GM12878 (cell line): ENCODE measurements at regions not wholly inside any gene's neighbourhood (a gene's known extent, or its start where the extent isn't known, plus 50 kb on each side); places are given as distances from the start of the nearest gene placed in this dataset.

Experiments
- ATAC-seq: fragments of 200-7000 bp; cut with Tn5 transposase; 3 replicates; pipeline ENCODE4 v1.9.1; 2020; ENCODE audit warnings: mild to moderate bottlenecking, moderate library complexity
- BruUV-seq: library from RNA; stranded (reverse); fragments of 400-500 nt; replicated peaks from 2 replicates; lab custom pipeline; 2021; lab: Mats Ljungman, UMichigan
- CTCF ChIA-PET: fragments of 300-600 bp; sonication (Branson Sonifier 250); formaldehyde crosslinking; extraction: SDS; loops from one replicate; lab custom pipeline; 2021; ENCODE audit warnings: inconsistent platforms; lab: Yijun Ruan, JAX
- POLR2A ChIA-PET: fragments of 350-600 bp; formaldehyde crosslinking; extraction: SDS; loops from one replicate; lab custom pipeline; 2021; ENCODE audit warnings: inconsistent platforms; lab: Charles Lee
- RAD21 ChIA-PET: fragments of 300-600 bp; sonication (Branson Sonifier 250); formaldehyde crosslinking; loops from one replicate; lab custom pipeline; 2023; ENCODE audit warnings: antibody characterized with exemption; ENCODE audit not compliant: unreplicated experiment; lab: Charles Lee
- SMC1A ChIA-PET: fragments of 300-600 bp; sonication (Branson Sonifier 250); formaldehyde crosslinking; loops from one replicate; lab custom pipeline; 2023; ENCODE audit not compliant: unreplicated experiment, uncharacterized antibody; lab: Charles Lee
- DNase-seq: peaks from one replicate; pipeline ENCODE4 v3.0.0-alpha.2; 2011; ENCODE audit warnings: low read depth, low spot score
- FAIRE-seq: peaks from 3 replicates; lab custom pipeline; 2011; peaks lifted over from hg19 to GRCh38; lab: Jason Lieb, UNC
- H2AFZ ChIP-seq: 2 replicates; pipeline ENCODE4 v1.6.0; 2011; ENCODE audit warnings: low read depth, low read length, control low read depth; ENCODE audit not compliant: control insufficient read depth
- H3K27ac ChIP-seq: 2 replicates; pipeline ENCODE4 v1.5.1; 2011; ENCODE audit warnings: control low read depth; ENCODE audit not compliant: control insufficient read depth, insufficient read depth
- H3K27me3 ChIP-seq, 2 experiments: replicated peaks in 1 of 2; 2 replicates each; pipeline versions ENCODE4 v1.6.0 to v1.6.1; 2011; ENCODE audit warnings: low read length in 1 of 2; ENCODE audit not compliant: control insufficient read depth in 2 of 2, insufficient read depth in 2 of 2
- H3K36me3 ChIP-seq, 2 experiments: 2 replicates each; pipeline ENCODE4 v1.5.1; 2011; ENCODE audit warnings: low read length in 1 of 2; ENCODE audit not compliant: control insufficient read depth in 2 of 2, insufficient read depth in 2 of 2
- H3K4me1 ChIP-seq: 2 replicates; pipeline ENCODE4 v1.6.1; 2011; ENCODE audit warnings: mild to moderate bottlenecking, low read length, moderate library complexity, mixed read lengths; ENCODE audit not compliant: control insufficient read depth, insufficient read depth
- H3K4me2 ChIP-seq: 2 replicates; pipeline ENCODE4 v1.6.0; 2011; ENCODE audit warnings: control low read depth; ENCODE audit not compliant: control insufficient read depth, insufficient read depth
- H3K4me3 ChIP-seq: fragments of 200-600 bp; sonication (generic); 2 replicates; pipeline ENCODE4 v1.5.1; 2016
- H3K79me2 ChIP-seq: 2 replicates; pipeline ENCODE4 v1.6.0; 2011; ENCODE audit warnings: low read length; ENCODE audit not compliant: control insufficient read depth, insufficient read depth
- H3K9ac ChIP-seq: 2 replicates; pipeline ENCODE4 v1.8.0; 2011; ENCODE audit warnings: low read length, control low read depth, mixed read lengths; ENCODE audit not compliant: control insufficient read depth, insufficient read depth
- H3K9me3 ChIP-seq: replicated peaks from 3 replicates; pipeline ENCODE4 v1.5.1; 2011; ENCODE audit warnings: mild to moderate bottlenecking, low read length; ENCODE audit not compliant: control insufficient read depth, insufficient read depth
- H4K20me1 ChIP-seq: 2 replicates; pipeline ENCODE4 v1.6.0; 2011; ENCODE audit not compliant: control insufficient read depth, insufficient read depth
- ELK1 ChIP-seq: IDR thresholded peaks from 2 replicates; pipeline ENCODE4 v1.6.1; 2012; ENCODE audit warnings: low read depth, low read length, improper control_type of control experiment
- HDAC2 ChIP-seq: fragments of 200-600 bp; sonication (generic); IDR thresholded peaks from 2 replicates; pipeline ENCODE4 v1.6.1; 2017
- IKZF1 ChIP-seq: fragments of 450-650 bp; conservative IDR thresholded peaks from 2 replicates; pipeline ENCODE4 v1.6.1; 2017; ENCODE audit warnings: antibody characterized with exemption, mild to moderate bottlenecking
- MAX ChIP-seq: IDR thresholded peaks from 2 replicates; pipeline ENCODE4 v1.6.1; 2012; ENCODE audit warnings: low read depth, low read length, improper control_type of control experiment
- MLLT1 ChIP-seq: fragments of 450-650 bp; IDR thresholded peaks from 2 replicates; pipeline ENCODE4 v1.6.1; 2016; ENCODE audit warnings: mild to moderate bottlenecking
- MTA2 ChIP-seq: fragments of 450-650 bp; IDR thresholded peaks from 2 replicates; pipeline ENCODE4 v1.6.1; 2016; ENCODE audit warnings: low read depth, mild to moderate bottlenecking, moderate library complexity
- MYB ChIP-seq: fragments of 150-350 bp; IDR thresholded peaks from 2 replicates; pipeline ENCODE4 v1.6.1; 2014; ENCODE audit warnings: mild to moderate bottlenecking, low read depth, low read length, borderline replicate concordance
- MYC ChIP-seq: IDR thresholded peaks from 2 replicates; pipeline ENCODE4 v1.6.1; 2011; ENCODE audit warnings: mild to moderate bottlenecking, low read length, moderate library complexity, inconsistent platforms; ENCODE audit not compliant: insufficient read depth, insufficient replicate concordance, insufficient read length, severe bottlenecking
- NBN ChIP-seq: fragments of 450-650 bp; IDR thresholded peaks from 2 replicates; pipeline ENCODE4 v1.6.1; 2016
- NR2F1 ChIP-seq: fragments of 450-650 bp; conservative IDR thresholded peaks from 2 replicates; pipeline ENCODE4 v1.6.1; 2017; ENCODE audit warnings: mild to moderate bottlenecking
- RFX5 ChIP-seq: IDR thresholded peaks from 2 replicates; pipeline ENCODE4 v1.6.1; 2011; ENCODE audit warnings: low read depth, low read length, improper control_type of control experiment
- SMAD1 ChIP-seq: fragments of 450-650 bp; IDR thresholded peaks from 2 replicates; pipeline ENCODE4 v1.6.1; 2018; ENCODE audit warnings: mild to moderate bottlenecking, low read depth; ENCODE audit not compliant: partially characterized antibody
- YY1 ChIP-seq: IDR thresholded peaks from 2 replicates; pipeline ENCODE4 v1.6.1; 2011; ENCODE audit warnings: low read depth, mild to moderate bottlenecking, low read length
- ZBTB33 ChIP-seq: fragments of 450-650 bp; IDR thresholded peaks from 2 replicates; pipeline ENCODE4 v1.6.1; 2017; ENCODE audit warnings: mild to moderate bottlenecking
- ZZZ3 ChIP-seq: IDR thresholded peaks from 2 replicates; pipeline ENCODE4 v1.6.1; 2011; ENCODE audit warnings: low read depth; ENCODE audit not compliant: control insufficient read depth, insufficient read length
- WGBS: methylation state at CpG from one replicate; pipeline ENCODE4 v1.1.6; 2016; ENCODE audit warnings: low lambda C conversion rate; ENCODE audit not compliant: insufficient replicate concordance, insufficient coverage; ENCODE audit errors: missing lambda C conversion rate; 5-methylcytosine and 5-hydroxymethylcytosine counted together
- in situ Hi-C: fragments of 300-500 bp; cut with MboI; formaldehyde crosslinking; loops from 9 replicates; pipeline ENCODE4 v1.14.3; 2018; ENCODE audit warnings: mixed read lengths
- intact Hi-C: fragments of 100-400 bp; cut with micrococcal nuclease; formaldehyde crosslinking; loops from one replicate; pipeline ENCODE4 v1.14.2; 2022; ENCODE audit not compliant: unreplicated experiment

GRCh38 chr4:124155239-124155638 is 557.3 kb downstream of the ANKRD50 start:
- FAIRE-seq, result no peak
- H3K9ac ChIP-seq, result no peak overlapping the region
- intact Hi-C loops (no loop called here), in situ Hi-C loops (no loop called here)
- H3K27me3 ChIP-seq, result no peaks in the 10 kb centered on the region
- H3K4me1 ChIP-seq, result no peaks in the 10 kb centered on the region
- no peak overlapping the region for H3K4me3 ChIP-seq
- 0% methylated on average over 1 of the region's 1 CpG for WGBS
- no peaks in the 10 kb centered on the region for H3K79me2 ChIP-seq
- no peak for DNase-seq
- no peak overlapping the region for H2AFZ ChIP-seq
- H3K9me3 ChIP-seq, result no peaks in the 10 kb centered on the region
- RAD21 ChIA-PET, result no interaction called here
- POLR2A ChIA-PET, result no interaction called here
- H3K36me3 ChIP-seq, result no peaks in the 10 kb centered on the region
- CTCF ChIA-PET, result no interaction called here
- no peak for TF ChIP-seq MTA2
- TF ChIP-seq IKZF1, result no peak
- no peak for TF ChIP-seq MLLT1
- no peak for TF ChIP-seq RFX5
- TF ChIP-seq HDAC2, result no peak
- no peak for TF ChIP-seq YY1
- no peak for TF ChIP-seq MAX
- no peak for TF ChIP-seq ZBTB33
- TF ChIP-seq NR2F1, result no peak
- TF ChIP-seq MYB, result no peak
- TF ChIP-seq NBN, result no peak
- no peak for TF ChIP-seq ZZZ3
- TF ChIP-seq SMAD1, result no peak
- no peak for TF ChIP-seq ELK1
- TF ChIP-seq MYC, result no peak
- H4K20me1 ChIP-seq, result no peaks in the 10 kb centered on the region
- H3K27ac ChIP-seq, result no peak overlapping the region
- no TSS peak for BruUV-seq
- ATAC-seq, result no peak
- SMC1A ChIA-PET, result no interaction called here
- no peak overlapping the region for H3K4me2 ChIP-seq
